Gastroesophageal sphincter (tissue), 4 donors: ENCODE measurements at regions not wholly inside any gene's neighbourhood (a gene's known extent, or its start where the extent isn't known, plus 50 kb on each side); places are given as distances from the start of the nearest gene placed in this dataset.

Experiments
- ATAC-seq: fragments of 150-250 bp; one replicate; pipeline ENCODE4 v1.9.1; 2016; ENCODE audit warnings: mild to moderate bottlenecking, moderate library complexity
- H3K27ac ChIP-seq, 4 donors: fragments of 200-600 bp; sonication (generic) in 3 of 4; 1 replicate in 3 of 4; 2 replicates in 1 of 4; pipeline ENCODE4 v1.5.1; 2016 to 2019
- H3K27me3 ChIP-seq: fragments of 200-600 bp; sonication (generic); one replicate; pipeline ENCODE4 v1.5.1; 2019
- H3K36me3 ChIP-seq, 2 donors: fragments of 200-600 bp; sonication (generic); one replicate each; pipeline ENCODE4 v1.5.1; 2019; ENCODE audit warnings: control low read depth in 1 of 2
- H3K4me1 ChIP-seq, 3 donors: fragments of 200-600 bp; sonication (generic); 1 replicate in 2 of 3; 2 replicates in 1 of 3; pipeline ENCODE4 v1.5.1; 2016 to 2019; ENCODE audit warnings: control low read depth in 2 of 3
- H3K4me3 ChIP-seq, 2 donors: fragments of 200-600 bp; sonication (generic); one replicate each; pipeline ENCODE4 v1.5.1; 2019; ENCODE audit warnings: mild to moderate bottlenecking in 1 of 2, moderate library complexity in 1 of 2
- H3K9me3 ChIP-seq, 3 donors: fragments of 200-600 bp; sonication (generic); one replicate each; pipeline ENCODE4 v1.5.1; 2017 to 2019; ENCODE audit warnings: control low read depth in 2 of 3
- EP300 ChIP-seq: sonication (generic); formaldehyde crosslinking; IDR thresholded peaks from one replicate; pipeline ENCODE4 v1.6.1; 2017; ENCODE audit warnings: antibody characterized with exemption, mild to moderate bottlenecking
- POLR2A ChIP-seq, 2 donors: fragments of 450-650 bp; IDR thresholded peaks; one replicate each; pipeline ENCODE4 v1.6.1; 2017; ENCODE audit warnings: antibody characterized with exemption in 2 of 2, mild to moderate bottlenecking in 2 of 2, moderate library complexity in 1 of 2
- POLR2AphosphoS5 ChIP-seq: sonication (generic); formaldehyde crosslinking; IDR thresholded peaks from one replicate; pipeline ENCODE4 v1.6.1; 2017; ENCODE audit warnings: antibody characterized with exemption
- WGBS, 2 donors: methylation state at CpG; one replicate each; pipeline ENCODE4 v1.1.5; 2018; ENCODE audit warnings: low coverage in 1 of 2; 5-methylcytosine and 5-hydroxymethylcytosine counted together
- TF ChIP-seq, protein P1 (sequence below), 4 experiments: fragments of 200-600 bp in 2 of 4; fragments of 450-650 bp in 2 of 4; sonication (generic) in 1 of 4; IDR thresholded peaks; one replicate each; pipeline ENCODE4 v1.5.1; 2017 to 2019; ENCODE audit warnings: antibody characterized with exemption in 4 of 4, mild to moderate bottlenecking in 2 of 4, moderate library complexity in 2 of 4

DNA sequence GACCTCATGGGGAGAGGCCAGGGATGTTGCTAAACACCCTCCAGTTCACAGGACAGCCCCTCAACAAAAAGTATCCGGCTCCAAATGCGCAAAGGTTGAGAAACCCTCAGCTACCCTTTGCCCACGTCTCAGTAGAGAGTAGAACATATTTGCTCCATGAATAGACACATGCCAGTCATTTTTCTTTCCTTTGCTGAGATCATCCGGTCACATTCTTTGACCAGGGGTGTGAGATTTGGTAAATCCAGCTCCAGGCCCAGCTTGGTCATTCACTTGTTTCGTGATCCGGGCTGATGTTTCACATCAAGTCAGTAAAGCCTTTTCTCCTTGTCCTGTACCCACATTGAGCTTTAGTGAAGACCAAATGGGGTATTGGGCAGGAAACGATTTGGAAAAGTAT is 83.6 kb upstream of the LHX5 start:
- H3K27ac ChIP-seq, result no peak overlapping the region
- H3K4me3 ChIP-seq, result no peak overlapping the region
- WGBS, 2 donors, result 79 to 80% methylated on average over 3 to 6 of the region's 7 CpGs
- TF ChIP-seq, protein P1, sequence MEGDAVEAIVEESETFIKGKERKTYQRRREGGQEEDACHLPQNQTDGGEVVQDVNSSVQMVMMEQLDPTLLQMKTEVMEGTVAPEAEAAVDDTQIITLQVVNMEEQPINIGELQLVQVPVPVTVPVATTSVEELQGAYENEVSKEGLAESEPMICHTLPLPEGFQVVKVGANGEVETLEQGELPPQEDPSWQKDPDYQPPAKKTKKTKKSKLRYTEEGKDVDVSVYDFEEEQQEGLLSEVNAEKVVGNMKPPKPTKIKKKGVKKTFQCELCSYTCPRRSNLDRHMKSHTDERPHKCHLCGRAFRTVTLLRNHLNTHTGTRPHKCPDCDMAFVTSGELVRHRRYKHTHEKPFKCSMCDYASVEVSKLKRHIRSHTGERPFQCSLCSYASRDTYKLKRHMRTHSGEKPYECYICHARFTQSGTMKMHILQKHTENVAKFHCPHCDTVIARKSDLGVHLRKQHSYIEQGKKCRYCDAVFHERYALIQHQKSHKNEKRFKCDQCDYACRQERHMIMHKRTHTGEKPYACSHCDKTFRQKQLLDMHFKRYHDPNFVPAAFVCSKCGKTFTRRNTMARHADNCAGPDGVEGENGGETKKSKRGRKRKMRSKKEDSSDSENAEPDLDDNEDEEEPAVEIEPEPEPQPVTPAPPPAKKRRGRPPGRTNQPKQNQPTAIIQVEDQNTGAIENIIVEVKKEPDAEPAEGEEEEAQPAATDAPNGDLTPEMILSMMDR (IDR thresholded peaks at IDR 0.05), result no peak
- TF ChIP-seq POLR2A (IDR thresholded peaks at IDR 0.05) (no peak), POLR2AphosphoS5 (no peak), EP300 (no peak)
- peaks cover 87% of the 10 kb centered on the region for H3K27me3 ChIP-seq
- peaks cover 0 to 52% (median 0%) of the 10 kb centered on the region in 3 donors for H3K9me3 ChIP-seq
- no peaks in the 10 kb centered on the region for H3K36me3 ChIP-seq
- no peak for ATAC-seq
- H3K4me1 ChIP-seq, result no peaks in the 10 kb centered on the region

- ATAC-seq, result no peak
- Histone ChIP-seq H3K27ac (no peak overlapping the region), H3K9me3 (peaks cover 0 to 71% (median 0%) of the 10 kb centered on the region in 3 donors), H3K4me1 (no peaks in the 10 kb centered on the region), H3K4me3 (no peak overlapping the region), H3K36me3 (no peaks in the 10 kb centered on the region), H3K27me3 (peaks cover 82% of the 10 kb centered on the region)
- TF ChIP-seq POLR2A (IDR thresholded peaks at IDR 0.05) (no peak), POLR2AphosphoS5 (no peak), EP300 (no peak)
- TF ChIP-seq, protein P1 (IDR thresholded peaks at IDR 0.05), result no peak
- WGBS, 2 donors, result 68 to 82% methylated on average over 2 to 4 of the region's 8 CpGs
Measured at GRCh38 chr12:113552760-113553159, 81.1 kb upstream of the LHX5 start.

DNA sequence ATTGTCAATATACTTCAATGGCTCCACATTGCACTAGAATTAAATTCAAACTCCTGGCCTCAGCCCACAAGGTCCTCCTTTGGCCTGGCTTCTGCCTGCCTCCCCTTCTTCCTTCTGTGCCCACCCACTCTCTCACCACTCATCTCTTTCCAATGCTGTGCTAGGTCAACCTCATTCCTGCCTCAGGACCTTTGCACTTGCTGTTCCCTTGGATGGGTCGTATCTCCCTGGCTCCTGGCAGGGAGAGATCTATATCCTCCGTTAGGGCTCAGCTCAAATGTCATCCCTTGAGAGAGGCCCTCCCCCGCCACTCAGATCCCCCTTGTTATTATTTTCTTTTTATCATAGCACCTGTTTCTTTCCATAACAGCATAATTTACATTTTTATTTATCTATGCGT is 79.9 kb upstream of the LHX5 start:
- Histone ChIP-seq H3K36me3 (no peaks in the 10 kb centered on the region), H3K4me1 (no peaks in the 10 kb centered on the region), H3K9me3 (peaks cover 0 to 64% (median 0%) of the 10 kb centered on the region in 3 donors), H3K27ac (no peak overlapping the region), H3K4me3 (no peak overlapping the region), H3K27me3 (peaks cover 82% of the 10 kb centered on the region)
- TF ChIP-seq POLR2A (IDR thresholded peaks at IDR 0.05), result no peak
- no peak for TF ChIP-seq POLR2AphosphoS5
- no peak for TF ChIP-seq EP300
- TF ChIP-seq, protein P1 (IDR thresholded peaks at IDR 0.05), result no peak
- ATAC-seq, result no peak
- WGBS, 2 donors, result 87 to 89% methylated on average over 3 to 4 of the region's 4 CpGs

DNA sequence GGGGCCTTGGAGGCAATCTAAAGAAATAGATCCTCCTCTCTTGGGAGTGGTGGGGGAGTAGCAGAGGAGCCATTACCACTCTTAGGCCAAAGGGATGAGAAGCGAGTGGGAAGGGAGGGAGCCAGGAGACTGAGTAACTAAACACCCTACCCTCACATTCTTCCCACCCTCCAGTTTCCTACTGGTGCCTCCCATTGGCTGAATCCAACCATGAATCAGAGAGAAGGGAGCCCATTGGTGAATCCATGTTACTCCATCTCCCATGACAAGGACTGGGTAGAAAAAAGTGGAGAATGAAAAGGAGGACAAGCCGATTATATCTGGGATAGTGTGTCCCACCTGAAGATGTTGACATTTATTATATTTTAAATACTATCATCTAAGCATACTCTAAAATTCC is 76.8 kb upstream of the LHX5 start:
- no peak overlapping the region for H3K4me3 ChIP-seq
- no peaks in the 10 kb centered on the region for H3K36me3 ChIP-seq
- TF ChIP-seq POLR2AphosphoS5 (no peak), POLR2A (IDR thresholded peaks at IDR 0.05) (no peak), EP300 (no peak)
- TF ChIP-seq, protein P1 (IDR thresholded peaks at IDR 0.05), result no peak
- peaks cover 0 to 53% (median 0%) of the 10 kb centered on the region in 3 donors for H3K9me3 ChIP-seq
- no peak for ATAC-seq
- H3K4me1 ChIP-seq, result no peaks in the 10 kb centered on the region
- WGBS, 2 donors, result 83 to 100% methylated on average over 2 of the region's 2 CpGs
- no peak overlapping the region for H3K27ac ChIP-seq
- H3K27me3 ChIP-seq, result peaks cover 82% of the 10 kb centered on the region

GRCh38 chr12:113546916-113547863 is 75.5 kb upstream of the LHX5 start:
- Histone ChIP-seq H3K36me3 (no peaks in the 10 kb centered on the region), H3K27me3 (peaks cover 75% of the 10 kb centered on the region), H3K4me3 (no peak overlapping the region), H3K27ac (no peak overlapping the region), H3K9me3 (peaks cover 0 to 44% (median 0%) of the 10 kb centered on the region in 3 donors), H3K4me1 (no peaks in the 10 kb centered on the region)
- 5 to 6% methylated on average over 6 to 13 of the region's 18 CpGs for WGBS, 2 donors
- ATAC-seq, result no peak
- TF ChIP-seq EP300 (no peak), POLR2AphosphoS5 (no peak)
